Tongue (tissue), 2 donors: ENCODE measurements at regions not wholly inside any gene's neighbourhood (a gene's known extent, or its start where the extent isn't known, plus 50 kb on each side); places are given as distances from the start of the nearest gene placed in this dataset. TPM values are rescaled to one million over a fixed set of nuclear protein-coding genes. Genes with fewer than 3 reads are reported as not detected.

Experiments used
- DNase-seq: peaks from one replicate; pipeline ENCODE4 v3.0.0-alpha.2; 2015
- small RNA-seq: library from RNA; depleted of rRNA; stranded (forward); fragments of <200 nt; gene quantifications from one replicate; pipeline ENCODE3, GENCODE V24; 2014; ENCODE audit warnings: low replicate concordance

DNA sequence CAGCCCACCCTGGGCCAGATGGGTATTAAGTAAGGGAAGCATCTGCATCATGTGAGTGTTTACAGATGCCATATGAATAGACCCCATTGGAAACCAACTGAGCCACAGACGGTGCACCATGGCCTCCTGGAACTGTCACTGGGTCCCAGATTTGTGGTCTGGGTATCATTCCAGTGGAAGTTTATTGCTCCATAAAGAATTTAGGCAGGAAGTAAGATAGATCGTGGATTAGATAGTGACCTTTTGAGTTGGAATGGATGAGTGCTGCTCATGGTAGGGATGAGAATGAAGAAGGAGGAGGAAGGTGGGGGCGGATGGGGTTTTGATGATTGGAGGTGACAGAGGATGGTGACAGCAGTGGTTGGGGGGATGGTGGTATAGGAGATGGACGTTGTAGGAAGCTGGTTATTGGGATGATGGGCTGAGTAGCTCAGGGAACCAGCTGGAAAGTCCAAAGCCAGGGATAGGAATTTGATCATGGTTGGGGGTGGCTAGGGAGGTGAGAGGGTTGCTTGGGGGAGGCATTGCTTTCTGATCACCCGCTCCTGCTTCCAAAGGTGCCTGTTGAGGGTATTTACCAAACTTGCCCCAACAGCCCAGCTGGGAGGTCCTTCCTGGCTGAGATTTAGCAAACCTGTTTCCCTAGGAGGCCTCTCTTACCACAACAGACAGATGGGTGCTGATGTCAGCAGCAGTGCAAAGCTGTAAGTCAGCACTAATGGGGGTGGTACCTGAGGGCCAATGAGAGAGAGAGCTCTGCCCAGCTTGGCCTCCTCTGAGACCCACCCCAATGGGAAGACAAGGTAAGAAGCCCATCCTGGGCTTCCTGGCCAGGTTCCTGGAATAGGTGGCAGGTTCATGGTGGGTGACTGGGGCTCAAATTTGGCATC is 78.0 kb downstream of the VEGFA start:
- no peak for DNase-seq

DNA sequence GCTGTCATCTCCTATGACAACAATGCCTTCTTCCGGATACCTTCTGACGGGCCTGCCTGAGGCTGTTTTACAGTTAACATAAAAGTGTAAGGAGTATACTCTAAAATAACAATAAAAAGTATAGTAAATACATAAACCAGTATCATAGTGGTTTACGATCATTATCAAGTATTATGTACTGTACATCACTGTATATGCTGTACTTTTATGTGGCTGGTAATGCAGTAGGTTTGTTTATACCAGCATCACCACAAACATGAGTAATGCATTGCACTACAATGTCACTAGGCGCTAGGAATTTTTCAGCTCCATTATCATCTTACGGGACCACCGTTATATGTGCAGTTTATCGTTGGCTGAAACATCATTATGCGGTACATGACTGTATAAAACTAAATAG is 76.5 kb downstream of the VEGFA start:
- no peak for DNase-seq

DNA sequence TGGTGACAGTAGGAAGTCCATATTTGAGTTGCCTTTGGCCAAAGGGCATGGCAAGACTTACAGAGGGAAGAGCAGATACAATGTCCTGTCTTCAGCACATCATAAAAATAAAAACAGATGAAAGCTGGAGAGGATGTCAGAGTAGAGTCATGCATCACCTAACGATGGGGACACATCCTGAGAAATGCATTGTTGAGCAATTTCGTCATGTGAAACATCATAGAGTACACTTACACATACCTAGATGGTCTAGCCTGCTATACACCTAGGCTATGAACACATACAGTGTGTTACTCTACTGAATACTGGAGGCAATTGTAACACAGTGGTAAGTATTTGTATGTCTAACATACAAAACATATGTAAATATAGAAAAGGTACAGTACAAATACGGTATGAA is 75.6 kb downstream of the VEGFA start:
- no peak for DNase-seq

DNA sequence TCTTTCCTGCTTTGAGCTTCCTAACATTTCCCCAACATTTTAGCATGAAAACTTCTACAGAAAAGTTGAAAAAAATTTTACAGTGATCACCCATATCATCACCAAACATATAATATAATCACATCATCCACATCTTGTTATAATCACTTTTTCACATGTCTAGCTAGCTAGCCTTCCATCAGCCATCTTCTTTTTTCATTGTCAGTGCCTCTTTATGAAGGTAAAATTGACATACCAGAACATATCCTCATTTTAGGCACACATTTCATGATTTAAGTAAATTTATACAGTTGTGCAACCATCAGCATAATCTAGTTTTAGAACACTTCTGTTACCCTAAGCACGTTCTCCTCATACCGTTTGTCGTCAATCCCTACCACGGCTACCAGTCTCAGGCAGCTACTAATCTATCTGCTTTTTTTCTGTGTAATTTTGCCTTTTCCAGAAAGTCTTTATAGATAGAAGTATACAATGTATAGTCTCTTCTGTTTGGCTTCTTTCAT is 73.7 kb downstream of the VEGFA start:
- DNase-seq = no peak

DNA sequence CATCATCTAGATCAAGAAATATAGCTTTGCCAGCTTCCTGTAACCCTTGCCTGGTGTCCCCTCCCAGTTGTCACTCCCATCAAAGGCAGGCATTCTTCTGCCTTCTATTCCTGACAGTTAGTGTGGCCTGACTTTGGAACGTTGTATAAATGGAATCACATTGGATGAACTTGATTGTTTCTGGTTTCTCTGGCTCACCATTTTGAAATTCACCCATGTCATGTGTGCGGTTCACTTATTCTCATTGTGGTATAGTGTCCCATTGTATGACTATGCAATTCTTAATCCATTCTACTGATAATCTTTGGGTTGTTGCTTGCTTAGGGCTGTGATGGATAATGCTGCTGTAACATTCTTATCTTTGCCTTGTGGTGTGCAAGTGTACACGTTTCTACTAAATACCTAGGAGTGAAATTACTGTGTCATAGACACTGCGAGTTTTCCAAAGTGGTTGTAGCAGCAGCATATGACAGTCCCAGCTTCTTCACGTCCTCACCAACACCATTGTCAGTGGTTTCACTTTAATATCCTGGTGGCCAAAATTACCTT is 73.2 kb downstream of the VEGFA start:
- no peak for DNase-seq

DNA sequence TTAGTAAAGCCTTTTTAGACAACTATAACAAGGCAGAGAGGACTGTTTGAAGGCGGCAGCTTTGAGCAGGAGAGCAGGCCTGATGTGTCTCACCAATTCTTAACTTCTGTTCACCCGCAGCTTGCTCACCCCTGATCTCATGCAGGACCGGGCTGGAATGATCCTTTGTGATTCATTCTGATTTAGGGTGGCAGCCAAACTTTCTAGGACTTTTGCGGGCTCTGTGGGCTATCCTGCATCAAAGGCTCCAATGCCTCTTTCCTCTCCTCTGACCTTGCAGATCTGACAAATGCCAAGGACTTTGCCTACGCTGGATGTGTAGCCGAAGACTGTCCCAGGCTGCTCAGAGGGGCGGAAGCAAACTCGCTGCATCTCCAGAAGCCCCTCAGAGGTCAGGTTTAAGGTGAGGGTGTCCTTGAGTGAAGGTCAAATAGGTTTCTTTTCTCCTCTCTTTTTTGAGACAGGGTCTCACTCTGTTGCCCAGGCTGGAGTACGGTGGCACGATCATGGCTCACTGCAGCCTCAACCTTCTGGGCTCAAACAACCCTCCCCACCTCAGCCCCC is 72.3 kb downstream of the VEGFA start:
- no peak for DNase-seq

DNA sequence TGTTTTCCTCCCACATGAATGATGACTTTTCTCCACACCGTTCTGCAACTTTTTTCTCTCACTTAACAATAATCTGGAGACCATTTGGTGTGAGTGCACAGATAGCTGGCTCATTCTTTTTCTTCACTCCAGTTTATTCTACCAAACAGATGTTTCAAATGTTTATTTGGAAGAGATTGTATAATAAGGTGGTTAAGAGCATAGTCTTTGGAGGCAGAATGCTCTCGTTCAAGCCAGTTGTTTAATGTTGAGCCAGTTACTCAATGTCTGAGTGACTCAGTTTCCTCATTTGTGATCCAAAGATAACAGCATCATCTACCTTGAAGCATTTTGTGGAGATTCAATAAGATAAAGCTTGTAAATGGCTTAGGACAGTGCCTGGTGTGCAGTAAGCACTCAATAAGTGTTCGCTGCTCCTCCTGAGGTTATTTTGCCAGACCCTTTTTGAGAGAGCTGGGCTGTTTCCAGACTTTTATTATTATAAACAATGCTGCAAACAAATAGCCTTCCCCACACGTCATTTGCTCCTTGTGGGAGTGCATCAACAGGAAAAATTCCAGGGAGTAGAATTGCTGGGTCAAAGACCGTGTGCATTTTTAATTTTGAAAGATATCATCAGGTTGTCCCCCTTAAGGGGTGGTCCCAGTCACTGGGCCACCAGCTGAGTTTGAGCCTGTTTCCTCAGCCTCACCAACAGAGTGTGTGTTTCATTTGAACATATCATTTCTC is 70.6 kb downstream of the VEGFA start:
- no peak for DNase-seq

DNA sequence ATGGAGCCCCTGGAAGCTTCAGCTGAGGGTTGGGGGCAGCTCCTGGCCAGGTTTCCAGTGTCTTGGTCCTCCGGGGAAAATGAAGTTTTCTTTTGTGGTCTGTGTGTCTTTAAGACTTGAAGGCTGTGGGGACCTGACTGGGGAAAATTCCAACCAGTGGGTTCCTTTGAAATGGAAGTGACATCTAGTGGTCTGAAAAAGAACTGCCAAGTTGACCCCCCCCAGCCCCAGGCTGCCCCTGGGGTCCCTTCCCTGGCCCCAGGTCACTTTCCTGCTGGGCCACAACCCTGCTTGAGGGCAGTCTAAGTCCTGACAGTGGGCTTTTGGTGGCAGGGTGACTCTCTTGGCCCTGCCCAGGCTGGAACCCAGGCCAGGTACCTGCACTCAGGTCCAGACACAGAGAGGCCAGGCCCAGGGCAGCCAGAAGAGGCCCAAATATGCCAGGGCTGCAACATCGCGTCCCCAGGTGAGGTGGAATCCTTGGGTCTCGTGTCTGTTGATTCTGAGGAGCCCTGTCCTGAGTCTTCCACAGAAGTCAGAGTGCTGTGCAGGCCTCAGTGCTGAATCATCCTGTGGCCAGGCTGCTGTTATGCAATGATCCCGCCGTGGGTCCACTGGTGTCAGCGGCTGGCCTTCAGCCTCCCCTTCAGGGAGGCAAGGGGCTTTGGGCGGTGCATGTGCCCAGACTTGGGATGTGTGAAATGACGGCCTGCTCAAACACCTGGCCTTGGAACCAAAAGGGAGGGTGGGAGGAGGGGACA is 68.4 kb downstream of the VEGFA start:
- peak; percentile 65 for DNase-seq

DNA sequence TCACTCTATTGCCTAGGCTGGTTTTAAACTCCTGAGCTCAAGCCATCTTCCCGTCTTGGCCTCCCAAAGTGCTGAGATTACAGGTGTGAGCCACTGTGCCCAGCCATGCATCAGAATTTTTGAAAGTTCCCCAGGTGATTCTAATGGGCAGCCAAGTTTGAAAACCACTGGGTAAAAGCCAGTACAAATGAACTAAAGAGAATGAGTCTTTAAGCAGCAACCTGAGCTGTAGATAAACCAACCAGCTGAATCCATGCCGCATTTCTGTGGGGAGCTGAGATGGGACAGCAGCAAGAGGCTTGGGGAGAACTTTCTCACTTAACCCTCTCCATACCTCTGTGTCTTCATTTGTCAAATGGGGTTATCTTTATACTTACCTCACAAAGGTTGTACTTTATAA is 67.5 kb downstream of the VEGFA start:
- no peak for DNase-seq

DNA sequence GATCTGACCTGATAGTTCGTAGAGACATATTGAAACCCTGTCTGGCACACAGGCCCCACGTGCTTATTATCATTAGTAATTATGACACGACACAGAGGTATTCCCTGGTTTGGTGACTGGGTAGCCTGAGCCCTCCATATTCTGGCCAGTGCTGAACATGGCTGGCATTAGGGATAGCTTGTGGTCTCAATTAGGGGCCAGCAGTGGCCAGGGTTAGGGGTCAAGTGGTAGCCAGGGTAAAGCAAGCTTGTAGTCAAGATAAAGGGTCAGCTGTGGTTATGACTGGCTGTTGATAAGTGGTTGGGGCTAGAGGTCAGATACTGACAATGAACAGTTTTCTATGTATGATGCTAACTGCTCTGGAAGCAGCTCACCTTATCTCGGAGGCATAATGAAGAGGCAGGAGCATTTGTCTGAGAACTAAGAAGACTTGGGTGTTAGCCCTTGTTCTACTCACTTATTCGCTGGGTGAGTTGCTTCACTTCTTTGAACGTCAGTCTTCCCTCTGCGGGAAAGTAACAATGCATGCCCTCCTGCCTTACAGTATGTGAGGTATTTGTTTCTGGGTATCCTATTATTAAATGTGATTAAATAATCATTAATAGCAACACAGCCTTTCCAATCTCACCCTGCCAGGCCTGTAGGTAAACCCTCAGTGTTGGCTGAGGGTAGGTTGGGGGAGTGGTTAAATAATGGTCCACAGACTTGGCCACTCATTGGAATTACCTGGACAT is 66.7 kb downstream of the VEGFA start:
- no peak for DNase-seq

Small RNA genes in the stretch of these regions (small RNA-seq; reads per million reads assigned to genes)
- gene AL157371.1 = not detected
